Muscle layer of colon (tissue), 2 donors: ENCODE measurements at regions not wholly inside any gene's neighbourhood (a gene's known extent, or its start where the extent isn't known, plus 50 kb on each side); places are given as distances from the start of the nearest gene placed in this dataset.

Source experiments
- H3K27ac ChIP-seq: one replicate; pipeline ENCODE4 v1.7.0; 2013; ENCODE audit warnings: low read depth, mild to moderate bottlenecking, low read length, moderate library complexity
- H3K27me3 ChIP-seq, 2 donors: one replicate each; pipeline ENCODE4 v1.7.0; 2013; ENCODE audit warnings: low read length in 2 of 2, mild to moderate bottlenecking in 2 of 2; ENCODE audit not compliant: insufficient read depth in 2 of 2, control insufficient read depth in 1 of 2
- H3K36me3 ChIP-seq: one replicate; pipeline ENCODE4 v1.7.0; 2013; ENCODE audit warnings: mild to moderate bottlenecking, low read length; ENCODE audit not compliant: insufficient read depth
- H3K4me1 ChIP-seq: one replicate; pipeline ENCODE4 v1.7.0; 2013; ENCODE audit warnings: mild to moderate bottlenecking, low read length; ENCODE audit not compliant: insufficient read depth
- H3K4me3 ChIP-seq, 2 donors: one replicate each; pipeline ENCODE4 v1.7.0; 2013; ENCODE audit warnings: low read length in 2 of 2, low read depth in 1 of 2, mild to moderate bottlenecking in 1 of 2, moderate library complexity in 1 of 2
- H3K9ac ChIP-seq: one replicate; pipeline ENCODE4 v1.7.0; 2013; ENCODE audit warnings: low read length
- H3K9me3 ChIP-seq: one replicate; pipeline ENCODE4 v1.7.0; 2013; ENCODE audit warnings: mild to moderate bottlenecking, low read length
- donor health status: abdominal sarcoma.
- donor health status: Adenocarcinoma of cecum.

GRCh38 chr18:41530970-41531369, 424.1 kb upstream of the PIK3C3 start:
- no peaks in the 10 kb centered on the region for H3K27me3 ChIP-seq

GRCh38 chr18:41529093-41529492, 425.9 kb upstream of the PIK3C3 start:
- H3K9me3 ChIP-seq, result no peaks in the 10 kb centered on the region
- H3K4me1 ChIP-seq, result no peaks in the 10 kb centered on the region
- no peaks in the 10 kb centered on the region for H3K36me3 ChIP-seq
- H3K4me3 ChIP-seq, result no peak overlapping the region
- H3K27me3 ChIP-seq, result no peaks in the 10 kb centered on the region
- H3K27ac ChIP-seq, result no peak overlapping the region
- no peak overlapping the region for H3K9ac ChIP-seq

More at GRCh38 chr18:41530970-41531369, 424.1 kb upstream of the PIK3C3 start:
- Histone ChIP-seq H3K36me3 (no peaks in the 10 kb centered on the region), H3K4me3 (no peak overlapping the region), H3K9ac (no peak overlapping the region), H3K9me3 (no peaks in the 10 kb centered on the region), H3K4me1 (no peaks in the 10 kb centered on the region), H3K27ac (no peak overlapping the region)

DNA sequence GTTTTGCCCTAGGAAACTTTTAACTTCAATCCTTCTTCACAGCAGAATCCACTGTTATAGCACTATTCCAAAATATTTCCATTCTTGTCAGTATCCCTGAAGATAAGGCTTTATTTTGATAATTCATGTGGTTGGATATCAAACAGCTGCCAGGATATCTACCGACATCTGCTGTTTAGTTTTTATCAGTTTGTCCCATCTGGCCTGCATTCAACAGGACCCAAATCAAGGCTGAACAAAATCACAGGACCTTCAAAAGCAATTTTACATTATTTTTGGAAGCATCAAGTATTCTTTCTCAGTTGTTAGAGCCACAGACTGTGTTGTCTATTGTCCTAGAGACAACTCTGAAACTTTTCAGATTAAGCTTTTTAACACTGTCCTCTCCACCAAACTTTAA, 429.0 kb upstream of the PIK3C3 start:
- Histone ChIP-seq H3K9me3 (no peaks in the 10 kb centered on the region), H3K4me1 (no peaks in the 10 kb centered on the region), H3K9ac (no peak overlapping the region), H3K4me3 (no peak overlapping the region), H3K27me3 (no peaks in the 10 kb centered on the region), H3K36me3 (no peaks in the 10 kb centered on the region), H3K27ac (no peak overlapping the region)

DNA sequence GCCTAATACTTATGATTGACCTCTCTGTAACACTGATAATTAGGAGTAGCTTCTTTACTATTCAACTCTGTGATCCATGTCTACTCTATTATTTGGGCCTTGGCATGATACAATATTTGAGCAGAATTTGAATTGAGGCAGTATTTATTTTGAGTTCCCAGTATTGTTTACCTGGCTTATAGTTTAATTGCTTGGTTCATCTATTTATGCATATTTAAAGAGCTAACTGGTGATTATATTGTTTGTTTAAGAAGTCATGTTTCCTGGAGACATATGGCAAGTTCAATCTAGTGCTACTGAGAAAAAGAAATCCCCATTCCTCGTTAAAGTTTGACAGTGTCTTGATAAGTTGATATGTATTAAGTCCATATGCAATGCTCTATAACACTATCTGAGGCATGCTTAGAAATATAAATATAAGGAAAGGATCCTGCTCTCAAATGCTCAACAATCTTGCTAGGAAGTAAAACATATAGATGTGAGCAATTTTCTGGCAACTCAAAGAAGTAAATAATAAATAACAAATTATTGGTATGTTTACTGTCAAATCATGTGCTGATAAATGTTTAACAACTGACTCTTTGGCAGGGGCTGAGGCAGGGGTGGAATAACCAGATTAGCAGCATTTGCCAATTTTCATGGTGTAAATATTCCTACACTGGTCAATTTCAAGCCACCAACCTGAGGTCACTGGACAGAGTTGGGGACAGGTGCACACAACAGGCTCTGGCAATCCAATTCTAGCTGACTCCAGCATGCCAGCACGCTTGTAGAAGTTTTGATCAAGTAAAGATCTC, 430.2 kb upstream of the PIK3C3 start:
- no peaks in the 10 kb centered on the region for H3K4me1 ChIP-seq
- H3K9ac ChIP-seq, result no peak overlapping the region
- no peak overlapping the region for H3K4me3 ChIP-seq
- H3K36me3 ChIP-seq, result no peaks in the 10 kb centered on the region
- H3K9me3 ChIP-seq, result no peaks in the 10 kb centered on the region
- H3K27ac ChIP-seq, result no peak overlapping the region
- H3K27me3 ChIP-seq, result no peaks in the 10 kb centered on the region

- no peak overlapping the region for H3K9ac ChIP-seq
- H3K27ac ChIP-seq, result no peak overlapping the region
- no peak overlapping the region for H3K4me3 ChIP-seq
- H3K4me1 ChIP-seq, result no peaks in the 10 kb centered on the region
- no peaks in the 10 kb centered on the region for H3K9me3 ChIP-seq
- no peaks in the 10 kb centered on the region for H3K27me3 ChIP-seq
- no peaks in the 10 kb centered on the region for H3K36me3 ChIP-seq
Measured at GRCh38 chr18:41517142-41517541, 437.9 kb upstream of the PIK3C3 start.

- H3K9ac ChIP-seq, result no peak overlapping the region
- no peak overlapping the region for H3K4me3 ChIP-seq
- no peak overlapping the region for H3K27ac ChIP-seq
- no peaks in the 10 kb centered on the region for H3K27me3 ChIP-seq
- H3K9me3 ChIP-seq, result no peaks in the 10 kb centered on the region
- H3K4me1 ChIP-seq, result no peaks in the 10 kb centered on the region
- H3K36me3 ChIP-seq, result no peaks in the 10 kb centered on the region
Measured at GRCh38 chr18:41513438-41513837, 441.6 kb upstream of the PIK3C3 start.

GRCh38 chr18:41504316-41504715, 450.7 kb upstream of the PIK3C3 start:
- Histone ChIP-seq H3K9ac (no peak overlapping the region), H3K27ac (no peak overlapping the region), H3K4me1 (no peaks in the 10 kb centered on the region), H3K4me3 (no peak overlapping the region), H3K9me3 (no peaks in the 10 kb centered on the region), H3K36me3 (no peaks in the 10 kb centered on the region), H3K27me3 (no peaks in the 10 kb centered on the region)

DNA sequence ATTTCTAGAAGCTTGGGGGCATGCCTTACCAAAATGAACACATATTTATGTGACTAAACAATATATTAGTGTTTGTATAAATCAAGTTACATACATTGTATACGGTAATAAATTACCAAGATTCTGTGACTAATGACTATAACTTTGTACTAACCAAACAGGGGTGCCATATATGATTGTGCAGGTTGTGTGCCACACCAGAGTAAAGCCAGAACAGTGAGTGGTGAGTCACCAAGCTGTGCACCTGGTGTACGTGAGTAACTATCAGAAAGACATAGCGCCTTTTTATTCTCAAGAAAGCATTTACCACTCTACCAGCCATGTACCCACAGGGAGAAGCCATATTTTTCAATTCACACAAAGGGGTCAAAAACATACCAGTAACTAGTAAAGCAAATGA, 453.2 kb upstream of the PIK3C3 start:
- Histone ChIP-seq H3K27me3 (no peaks in the 10 kb centered on the region), H3K9ac (no peak overlapping the region), H3K27ac (no peak overlapping the region), H3K36me3 (no peaks in the 10 kb centered on the region), H3K4me1 (no peaks in the 10 kb centered on the region), H3K9me3 (no peaks in the 10 kb centered on the region), H3K4me3 (no peak overlapping the region)

DNA sequence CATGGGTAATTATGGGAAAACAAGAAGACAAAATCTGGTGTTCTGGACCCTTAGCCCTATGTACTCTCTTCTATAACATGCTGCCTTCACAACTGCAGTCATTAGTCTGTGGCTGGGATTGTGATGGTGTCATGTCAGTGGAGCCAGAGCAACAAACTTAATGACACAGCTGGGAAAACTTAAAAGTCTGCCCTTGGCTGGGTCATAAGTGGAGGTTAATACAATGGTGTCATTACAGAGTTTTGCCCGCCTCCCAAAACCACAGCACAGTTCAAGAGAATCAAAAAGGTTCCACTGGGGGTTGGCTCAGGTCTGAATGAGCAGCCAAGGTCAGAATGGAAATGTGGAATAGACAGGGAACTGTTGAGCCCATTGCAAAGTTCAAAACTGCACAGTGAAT, 455.7 kb upstream of the PIK3C3 start:
- Histone ChIP-seq H3K36me3 (no peaks in the 10 kb centered on the region), H3K27ac (no peak overlapping the region), H3K4me3 (no peak overlapping the region), H3K9me3 (no peaks in the 10 kb centered on the region), H3K4me1 (no peaks in the 10 kb centered on the region), H3K27me3 (no peaks in the 10 kb centered on the region), H3K9ac (no peak overlapping the region)

GRCh38 chr18:41490861-41491260, 464.2 kb upstream of the PIK3C3 start:
- Histone ChIP-seq H3K9me3 (no peaks in the 10 kb centered on the region), H3K9ac (no peak overlapping the region), H3K4me1 (no peaks in the 10 kb centered on the region), H3K27me3 (no peaks in the 10 kb centered on the region), H3K4me3 (no peak overlapping the region), H3K27ac (no peak overlapping the region), H3K36me3 (no peaks in the 10 kb centered on the region)

DNA sequence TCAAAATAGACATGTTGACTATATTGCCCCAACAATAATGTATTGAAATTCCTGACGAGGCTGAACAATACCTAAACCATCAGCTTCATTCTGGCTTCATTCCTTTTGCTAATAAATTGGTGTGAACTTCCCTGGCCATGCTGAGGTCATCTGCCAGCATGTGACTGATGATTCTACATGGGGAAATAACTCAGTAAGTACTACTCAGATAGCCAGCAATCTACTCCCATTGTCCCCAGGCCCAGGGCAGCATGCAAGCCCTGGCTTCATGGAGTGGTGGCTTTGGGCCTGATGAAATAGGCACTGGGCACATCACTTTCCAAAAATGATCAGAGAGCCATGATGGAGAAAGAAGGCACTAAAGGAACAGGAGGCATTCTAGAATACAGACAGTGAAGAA, 468.5 kb upstream of the PIK3C3 start:
- Histone ChIP-seq H3K4me3 (no peak overlapping the region), H3K9me3 (no peaks in the 10 kb centered on the region)

DNA sequence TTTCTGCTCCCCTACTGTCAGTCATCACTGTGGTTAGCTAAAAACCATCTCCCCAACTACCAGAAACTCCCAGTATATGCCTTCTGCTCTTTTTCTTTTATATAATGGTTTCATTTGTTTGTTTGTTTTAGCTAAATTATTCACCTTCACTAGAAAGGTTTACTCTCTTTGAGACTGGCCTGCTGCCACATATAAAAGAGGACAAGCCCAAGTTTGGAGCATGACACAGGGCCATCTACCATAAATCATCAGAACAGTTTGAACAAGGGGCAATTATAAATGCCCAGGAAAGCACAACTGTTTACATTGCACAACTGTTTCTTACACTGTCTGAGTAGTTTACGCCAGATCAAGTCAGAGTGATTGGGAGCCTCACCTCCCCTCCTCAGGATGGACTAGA, 471.0 kb upstream of the PIK3C3 start:
- no peak overlapping the region for H3K27ac ChIP-seq
- no peaks in the 10 kb centered on the region for H3K27me3 ChIP-seq
- H3K4me1 ChIP-seq, result no peaks in the 10 kb centered on the region
- H3K9ac ChIP-seq, result no peak overlapping the region
- H3K4me3 ChIP-seq, result no peak overlapping the region
- H3K9me3 ChIP-seq, result no peaks in the 10 kb centered on the region
- no peaks in the 10 kb centered on the region for H3K36me3 ChIP-seq

More for the DNA sequence above, 468.5 kb upstream of the PIK3C3 start:
- no peak overlapping the region for H3K9ac ChIP-seq
- no peaks in the 10 kb centered on the region for H3K27me3 ChIP-seq
- H3K27ac ChIP-seq, result no peak overlapping the region
- H3K36me3 ChIP-seq, result no peaks in the 10 kb centered on the region
- no peaks in the 10 kb centered on the region for H3K4me1 ChIP-seq
